ENCODE measurements at regions not wholly inside any gene's neighbourhood (a gene's known extent, or its start where the extent isn't known, plus 50 kb on each side); places are given as distances from the start of the nearest gene placed in this dataset.

GRCh38 chr3:120506828-120507774, 56.3 kb upstream of the FSTL1 start:
- Histone ChIP-seq H3K9me3 (no peaks in the 10 kb centered on the region), H3K27ac (peak overlapping the region; percentile 8 to 68 (median 63)), H3K36me3 (no peaks in the 10 kb centered on the region), H3K4me1 (peaks cover 10 to 20% (median 15%) of the 10 kb centered on the region in 4 donors), H3K4me3 (peak overlapping the region in 2 of 4 donors; percentile 1 to 18), H3K27me3 (no peaks in the 10 kb centered on the region)
- DNase-seq = peak; percentile 50
- intact Hi-C loops (cut with DNase I; ENCODE audit: low total_unique reads) = loop anchor here (10.0 kb wide), 1 partner anchor 52 kb away; the partner anchor contains the start of gene FSTL1
- 42 to 51% methylated on average over 7 to 10 of the region's 10 CpGs for WGBS, 2 donors (ENCODE audit: low coverage in 1 of 2)
- TF ChIP-seq POLR2A (IDR thresholded peaks at IDR 0.05) (no peak), CTCF (IDR thresholded peaks at IDR 0.05) (peak; percentile 60 to 75 (median 68))
- in situ Hi-C loops (cut with MboI; ENCODE audit: low pct_ligation_motif_present in 1 of 4, low pct_unique_long_range_greater_than_20kb in 1 of 4, low sequenced_read_pairs in 3 of 4) = no loop called here

- no peak for TF ChIP-seq POLR2A (IDR thresholded peaks at IDR 0.05)
- no peak for TF ChIP-seq EP300 (IDR thresholded peaks at IDR 0.05; ENCODE audit: low read depth)
- no peak for TF ChIP-seq CTCF (IDR thresholded peaks at IDR 0.05)
- no peak for TF ChIP-seq POLR2AphosphoS5 (IDR thresholded peaks at IDR 0.05)
- 40 to 46% methylated on average over 4 to 5 of the region's 5 CpGs for WGBS, 2 donors (ENCODE audit: low coverage in 1 of 2)
- Histone ChIP-seq H3K4me3 (peak overlapping the region in 1 of 4 donors; percentile 18), H3K27me3 (no peaks in the 10 kb centered on the region), H3K9me3 (no peaks in the 10 kb centered on the region), H3K36me3 (no peaks in the 10 kb centered on the region), H3K27ac (peak overlapping the region; percentile 8 to 68 (median 63)), H3K4me1 (peaks cover 10 to 20% (median 15%) of the 10 kb centered on the region in 4 donors)
- in situ Hi-C loops (cut with MboI; ENCODE audit: low pct_ligation_motif_present in 1 of 4, low pct_unique_long_range_greater_than_20kb in 1 of 4, low sequenced_read_pairs in 3 of 4) = no loop called here
- intact Hi-C loops (cut with DNase I; ENCODE audit: low total_unique reads) = loop anchor here (10.0 kb wide), 1 partner anchor 51 kb away; the partner anchor contains the start of gene FSTL1
- no peak for DNase-seq
These were observed 55.5 kb upstream of the FSTL1 start for GRCh38 chr3:120506076-120506827.

- intact Hi-C loops (cut with DNase I; ENCODE audit: low total_unique reads) (loop anchor here (10.0 kb wide), 1 partner anchor 49 kb away; the partner anchor contains the start of gene FSTL1), in situ Hi-C loops (cut with MboI; ENCODE audit: low pct_ligation_motif_present in 1 of 4, low pct_unique_long_range_greater_than_20kb in 1 of 4, low sequenced_read_pairs in 3 of 4) (no loop called here)
- Histone ChIP-seq H3K36me3 (no peaks in the 10 kb centered on the region), H3K9me3 (no peaks in the 10 kb centered on the region), H3K27me3 (no peaks in the 10 kb centered on the region), H3K4me3 (no peak overlapping the region), H3K27ac (no peak overlapping the region), H3K4me1 (peaks cover 10 to 21% (median 15%) of the 10 kb centered on the region in 4 donors)
- DNase-seq = no peak
- TF ChIP-seq POLR2AphosphoS5 (IDR thresholded peaks at IDR 0.05) (no peak), EP300 (IDR thresholded peaks at IDR 0.05; ENCODE audit: low read depth) (no peak), CTCF (IDR thresholded peaks at IDR 0.05) (no peak), POLR2A (IDR thresholded peaks at IDR 0.05) (no peak)
- 90 to 92% methylated on average over 2 to 5 of the region's 5 CpGs for WGBS, 2 donors (ENCODE audit: low coverage in 1 of 2)
These were observed 53.2 kb upstream of the FSTL1 start for GRCh38 chr3:120503727-120504616.

Data from transverse colon (tissue), 4 donors.